Vagina (tissue), 2 donors: ENCODE measurements at regions not wholly inside any gene's neighbourhood (a gene's known extent, or its start where the extent isn't known, plus 50 kb on each side); places are given as distances from the start of the nearest gene placed in this dataset.

ENCODE experiments used
- CTCF ChIP-seq, 3 experiments: fragments of 450-650 bp in 2 of 3; fragments of 200-600 bp in 1 of 3; sonication (generic) in 1 of 3; IDR thresholded peaks; one replicate each; pipeline ENCODE4 v1.5.1; 2017 to 2019; ENCODE audit warnings: antibody characterized with exemption in 3 of 3, mild to moderate bottlenecking in 2 of 3, moderate library complexity in 2 of 3
- POLR2AphosphoS5 ChIP-seq, 2 donors: sonication (generic); formaldehyde crosslinking; IDR thresholded peaks; one replicate each; pipeline ENCODE4 v1.9.0; 2017; ENCODE audit warnings: antibody characterized with exemption in 2 of 2, mild to moderate bottlenecking in 2 of 2, low read depth in 1 of 2; ENCODE audit not compliant: insufficient read depth in 1 of 2

DNA sequence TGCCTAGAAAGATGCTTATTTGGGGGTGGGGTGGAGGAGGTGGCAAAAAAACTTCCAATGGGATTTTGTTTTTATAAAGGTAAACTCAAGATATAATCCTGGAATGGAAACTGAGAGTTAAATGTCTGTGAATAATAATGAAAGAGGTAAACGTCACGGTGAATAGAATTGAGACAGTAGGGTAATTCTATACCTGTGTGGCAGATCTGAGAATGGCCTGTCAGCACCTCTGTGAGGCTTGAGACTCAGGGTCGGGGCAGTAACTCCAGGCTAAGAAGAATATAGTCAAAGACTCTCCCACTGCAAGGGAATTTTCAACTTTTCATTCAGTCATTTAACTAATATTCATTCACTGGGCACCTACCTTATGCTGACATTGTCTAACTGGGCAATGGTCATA, 581.2 kb upstream of the ZNF608 start:
- TF ChIP-seq CTCF (IDR thresholded peaks at IDR 0.05) (no peak), POLR2AphosphoS5 (IDR thresholded peaks at IDR 0.05; ENCODE audit: insufficient read depth in 1 of 2, low read depth in 1 of 2) (no peak)
